HG02970 (cell line): ENCODE measurements at regions not wholly inside any gene's neighbourhood (a gene's known extent, or its start where the extent isn't known, plus 50 kb on each side); places are given as distances from the start of the nearest gene placed in this dataset.
"Not testable (repeated sequence)": the region's sequence is repeated elsewhere in the genome, so short reads cannot be mapped to it uniquely, and the experiment has no call there.

Experiments used
- ATAC-seq: cut with Tn5 transposase; IDR thresholded peaks from one replicate; pipeline ENCODE4 v1.9.1; 2021; ENCODE audit warnings: mild to moderate bottlenecking, moderate library complexity, moderate number of reproducible peaks; ENCODE audit not compliant: unreplicated experiment, low FRiP score

- ATAC-seq: no peak
Observed at GRCh38 chr18:1464444-1465217, 560.0 kb downstream of the ADCYAP1 start.

DNA sequence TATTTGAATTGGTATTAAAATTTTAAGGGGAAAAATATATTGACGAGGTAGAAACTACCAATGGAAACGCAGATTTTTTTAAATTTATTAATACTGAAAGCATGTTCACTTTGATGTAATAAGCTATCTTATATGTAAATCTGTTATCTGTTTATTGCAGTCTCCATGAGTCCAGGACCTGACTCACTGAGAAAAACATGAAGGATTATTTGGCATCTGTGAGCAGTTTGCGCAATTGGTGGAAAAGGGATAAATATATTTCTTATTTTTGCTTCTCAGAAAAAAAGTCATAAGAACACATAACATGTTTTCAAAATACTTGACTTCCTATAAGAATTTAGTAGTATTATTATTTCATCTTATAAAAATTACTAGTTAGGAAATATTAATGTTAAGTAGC lies 561.4 kb downstream of the ADCYAP1 start:
- ATAC-seq: no peak

DNA sequence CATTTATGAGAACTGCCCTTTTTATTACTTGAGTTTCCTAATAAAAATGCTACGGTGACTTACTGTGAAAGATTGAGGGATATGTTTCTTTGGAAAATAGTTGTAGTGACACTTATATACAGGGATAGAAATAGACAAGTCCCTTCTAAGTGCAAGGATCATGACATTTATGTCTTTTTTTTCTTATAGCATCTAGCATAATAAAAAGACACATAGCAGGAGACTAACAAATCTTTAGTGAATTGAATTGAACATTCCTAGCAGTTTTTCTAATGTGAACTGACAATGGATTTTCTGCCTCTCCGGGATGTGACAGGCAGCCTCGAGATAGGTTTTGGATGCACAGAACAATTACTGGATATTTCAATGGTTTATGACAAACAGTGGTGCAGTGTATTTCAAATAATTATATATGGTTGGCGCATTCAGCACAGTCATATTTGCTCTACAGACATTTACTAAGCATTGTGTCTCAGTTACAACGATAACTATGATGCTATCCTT lies 562.8 kb downstream of the ADCYAP1 start:
- ATAC-seq: no peak

DNA sequence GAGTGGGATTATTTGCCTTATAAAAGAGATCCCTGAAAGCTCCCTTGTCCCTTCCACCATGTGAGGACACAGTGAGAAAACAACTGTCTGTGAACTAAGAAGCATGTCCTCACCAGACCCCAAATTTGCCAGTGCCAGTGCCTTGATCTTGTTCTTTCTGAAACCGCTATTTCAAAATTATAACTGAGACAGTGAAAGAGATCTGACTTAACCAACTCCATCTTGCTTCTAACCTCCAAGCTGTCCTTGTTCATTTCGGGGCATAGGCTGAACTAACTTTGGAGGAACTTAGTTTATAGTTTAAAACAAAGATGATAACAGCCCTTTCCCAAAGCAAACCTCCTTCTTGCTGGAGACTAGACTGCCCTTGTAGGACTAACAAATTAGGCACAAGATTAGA lies 563.9 kb downstream of the ADCYAP1 start:
- ATAC-seq: no peak

GRCh38 chr18:1475867-1476266 lies 571.2 kb downstream of the ADCYAP1 start:
- ATAC-seq: no peak

DNA sequence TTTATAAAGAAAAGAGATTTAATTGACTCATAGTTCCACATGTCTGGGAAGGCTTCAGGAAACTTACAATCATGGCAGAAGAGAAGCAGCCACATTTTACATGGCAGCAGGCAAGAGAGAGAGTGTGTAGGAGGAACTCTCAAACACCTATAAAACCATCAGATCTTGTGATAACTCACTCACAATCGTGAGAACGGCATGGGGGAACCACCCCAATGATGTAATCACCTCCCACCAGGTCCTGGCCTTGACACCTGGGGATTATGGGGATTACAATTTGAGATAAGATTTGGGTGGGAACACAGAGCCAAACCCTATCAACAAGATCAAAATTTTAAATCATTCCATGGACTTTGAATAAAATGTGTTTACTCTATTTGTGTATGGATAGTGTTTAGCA lies 575.6 kb downstream of the ADCYAP1 start:
- no peak for ATAC-seq

DNA sequence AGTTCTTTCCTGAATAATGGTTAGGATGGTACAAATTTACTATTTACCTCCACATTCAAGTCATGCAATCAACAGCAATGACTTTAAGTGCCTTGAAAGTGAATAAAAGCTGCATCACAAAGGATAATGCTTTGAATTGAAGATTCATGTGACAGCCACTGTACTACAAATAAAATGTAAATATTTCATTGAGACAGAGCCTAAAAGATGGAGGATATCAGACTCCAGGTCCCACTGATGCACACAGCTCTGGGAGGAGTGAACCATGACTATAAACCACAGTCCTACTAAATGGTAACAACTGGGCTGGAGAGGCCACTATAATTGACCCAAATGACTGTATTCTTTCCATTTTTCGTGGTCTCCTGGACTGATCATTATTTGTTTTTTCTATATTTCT lies 576.9 kb downstream of the ADCYAP1 start:
- ATAC-seq: no peak

DNA sequence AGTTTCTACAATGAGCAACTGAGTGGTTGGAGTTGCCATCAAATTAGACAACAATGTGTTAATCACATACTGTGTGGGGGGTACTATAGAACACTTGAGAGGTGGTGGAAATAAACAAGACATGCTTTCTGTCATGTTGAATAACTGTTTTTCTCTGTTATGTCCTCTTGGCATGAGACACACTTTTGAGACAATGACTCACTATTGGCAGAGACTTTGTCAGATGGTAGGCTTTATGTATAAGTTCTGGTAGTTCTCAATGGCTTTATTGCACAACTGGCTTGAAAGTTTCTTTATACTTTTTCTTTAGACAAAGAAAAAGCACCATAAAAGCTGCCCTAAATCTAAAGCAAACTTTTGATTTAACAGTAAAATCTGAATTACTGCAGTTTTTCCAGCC lies 578.7 kb downstream of the ADCYAP1 start:
- ATAC-seq: no peak

GRCh38 chr18:1487457-1487856 lies 582.8 kb downstream of the ADCYAP1 start:
- no peak for ATAC-seq

DNA sequence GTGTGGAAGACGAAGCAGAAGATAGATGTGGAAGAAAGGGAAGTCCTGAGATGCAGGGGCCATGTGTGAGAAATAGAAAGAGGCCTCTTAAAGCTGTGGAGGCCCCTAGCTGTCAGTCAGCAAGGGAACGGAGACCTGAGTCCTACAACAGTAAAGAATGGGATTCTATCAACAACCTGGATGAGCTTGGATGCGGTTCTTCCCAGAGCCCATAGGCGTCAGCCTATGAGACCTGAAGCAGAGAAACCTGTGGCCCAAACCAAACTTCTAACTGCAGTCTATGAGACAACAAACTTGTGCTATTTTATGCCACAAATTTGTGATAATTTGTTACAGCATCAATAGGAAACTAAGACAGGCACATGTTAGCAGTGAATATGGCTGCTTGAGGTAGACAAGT lies 583.7 kb downstream of the ADCYAP1 start:
- ATAC-seq: no peak

- ATAC-seq: no peak
Observed at GRCh38 chr18:1488957-1489356, 584.3 kb downstream of the ADCYAP1 start.

- ATAC-seq: no peak
Observed at GRCh38 chr18:1495387-1495786, 590.7 kb downstream of the ADCYAP1 start.

DNA sequence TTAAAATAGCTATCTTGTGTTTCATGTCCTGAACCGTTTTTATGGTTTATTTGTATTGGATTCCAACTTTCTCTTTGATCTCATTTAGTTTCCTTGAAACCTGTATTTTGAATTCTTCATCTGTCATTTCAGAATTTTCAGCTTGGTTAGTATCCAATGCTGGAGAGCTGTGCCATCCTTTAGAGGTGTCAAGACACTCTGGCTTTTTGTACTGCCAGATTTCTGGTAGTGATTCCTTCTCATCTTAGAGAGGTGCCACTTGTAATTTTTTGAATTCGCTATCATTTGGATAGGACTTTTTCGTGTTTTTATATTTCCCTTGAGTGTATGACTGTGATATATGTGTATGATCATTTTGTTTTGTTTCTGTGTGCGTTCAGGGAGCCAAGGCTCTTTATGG lies 591.4 kb downstream of the ADCYAP1 start:
- no peak for ATAC-seq

GRCh38 chr18:1498216-1498615 lies 593.5 kb downstream of the ADCYAP1 start:
- no peak for ATAC-seq

GRCh38 chr18:1499265-1499664 lies 594.6 kb downstream of the ADCYAP1 start:
- no peak for ATAC-seq

GRCh38 chr18:1503847-1504246 lies 599.2 kb downstream of the ADCYAP1 start:
- no peak for ATAC-seq

DNA sequence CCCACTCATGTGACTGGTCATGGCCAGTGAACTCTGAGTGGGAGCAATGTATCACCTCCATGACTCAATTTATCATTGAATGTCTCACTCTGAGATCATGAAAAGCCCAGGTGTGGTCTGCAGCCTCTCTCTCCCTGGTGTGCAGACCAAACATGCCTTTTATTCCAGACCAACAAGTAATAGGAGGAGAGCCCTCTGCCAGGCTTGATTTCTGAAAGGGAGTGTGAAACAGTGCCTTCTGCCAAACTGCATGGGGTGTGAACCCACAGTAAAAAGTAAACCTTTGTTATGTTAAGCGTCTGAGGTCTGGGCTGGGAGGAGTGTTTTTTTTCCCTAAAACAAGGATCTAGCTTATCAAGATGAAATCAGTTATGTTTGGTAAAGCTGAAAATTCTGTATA lies 601.2 kb downstream of the ADCYAP1 start:
- ATAC-seq: no peak

GRCh38 chr18:1510542-1511179 lies 606.0 kb downstream of the ADCYAP1 start:
- ATAC-seq: no peak

DNA sequence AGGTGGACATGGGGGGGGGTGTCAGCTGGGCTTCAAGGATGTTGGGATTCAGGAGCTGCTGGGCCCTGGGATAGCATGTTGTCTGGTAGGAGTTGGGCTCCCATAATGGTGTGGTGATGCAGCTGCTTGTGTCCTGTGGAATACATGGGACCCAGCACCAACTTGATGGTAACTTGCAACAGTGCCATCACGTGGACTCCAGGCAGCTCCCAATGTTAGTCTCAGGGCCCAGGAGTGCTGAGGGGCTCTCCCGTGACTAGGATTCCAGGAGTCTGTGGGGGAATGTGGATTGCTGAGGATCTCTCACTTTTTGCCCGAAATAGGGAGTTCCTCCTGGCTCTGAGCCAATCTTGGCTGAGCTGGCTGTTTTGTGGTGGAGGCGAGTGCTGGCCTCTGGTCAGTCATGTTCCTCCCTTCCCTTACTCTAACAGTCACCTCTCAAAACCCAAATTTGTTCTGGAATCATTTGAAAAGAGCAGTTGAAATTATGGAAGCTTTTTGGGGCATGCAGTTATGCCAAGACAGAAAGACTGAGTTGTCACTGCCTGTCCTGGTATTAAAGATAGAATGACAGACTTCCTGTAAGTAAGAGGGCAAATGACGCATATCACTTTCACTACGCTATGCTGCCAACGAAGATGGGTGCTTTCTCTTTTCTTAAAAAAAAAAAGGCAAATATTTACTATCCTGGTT lies 607.1 kb downstream of the ADCYAP1 start:
- no peak for ATAC-seq

DNA sequence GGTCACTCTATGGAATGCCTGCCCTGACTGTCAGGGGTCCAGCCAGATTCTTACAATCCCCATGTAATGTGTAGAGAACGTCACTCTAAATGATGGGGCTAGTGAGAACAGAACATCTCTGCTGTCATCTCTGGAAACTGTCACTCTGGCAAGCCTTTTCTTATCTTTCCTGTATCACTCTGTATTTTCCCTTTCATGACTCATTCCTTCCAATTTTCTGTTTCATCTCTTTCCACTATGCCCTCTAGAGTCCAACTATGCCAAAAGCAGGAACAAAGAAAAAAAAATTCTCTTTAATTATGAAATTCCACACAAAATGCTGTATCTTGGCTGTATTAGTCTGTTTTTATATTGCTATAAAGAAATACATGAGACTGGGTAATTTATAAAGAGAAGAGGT lies 608.8 kb downstream of the ADCYAP1 start:
- ATAC-seq: no peak

- not testable (repeated sequence) for ATAC-seq
Observed at GRCh38 chr18:1521588-1522248, 617.0 kb downstream of the ADCYAP1 start.
